Ovary (tissue), 3 donors: ENCODE measurements at regions not wholly inside any gene's neighbourhood (a gene's known extent, or its start where the extent isn't known, plus 50 kb on each side); places are given as distances from the start of the nearest gene placed in this dataset.

Experiments used
- POLR2A ChIP-seq: fragments of 450-650 bp; IDR thresholded peaks from one replicate; pipeline ENCODE4 v1.6.1; 2017; ENCODE audit warnings: antibody characterized with exemption, mild to moderate bottlenecking, moderate library complexity
- TF ChIP-seq, protein P1 (sequence below), 3 donors: fragments of 450-650 bp in 2 of 3; fragments of 200-600 bp in 1 of 3; IDR thresholded peaks; one replicate each; pipeline versions ENCODE4 v1.5.1 to v1.8.0; 2016 to 2022; ENCODE audit warnings: antibody characterized with exemption in 3 of 3, mild to moderate bottlenecking in 1 of 3
- donor health status: DM: no; HTN: no; CAD: no.

GRCh38 chr1:81330521-81330920 lies 470.2 kb upstream of the ADGRL2 start:
- TF ChIP-seq, protein P1, sequence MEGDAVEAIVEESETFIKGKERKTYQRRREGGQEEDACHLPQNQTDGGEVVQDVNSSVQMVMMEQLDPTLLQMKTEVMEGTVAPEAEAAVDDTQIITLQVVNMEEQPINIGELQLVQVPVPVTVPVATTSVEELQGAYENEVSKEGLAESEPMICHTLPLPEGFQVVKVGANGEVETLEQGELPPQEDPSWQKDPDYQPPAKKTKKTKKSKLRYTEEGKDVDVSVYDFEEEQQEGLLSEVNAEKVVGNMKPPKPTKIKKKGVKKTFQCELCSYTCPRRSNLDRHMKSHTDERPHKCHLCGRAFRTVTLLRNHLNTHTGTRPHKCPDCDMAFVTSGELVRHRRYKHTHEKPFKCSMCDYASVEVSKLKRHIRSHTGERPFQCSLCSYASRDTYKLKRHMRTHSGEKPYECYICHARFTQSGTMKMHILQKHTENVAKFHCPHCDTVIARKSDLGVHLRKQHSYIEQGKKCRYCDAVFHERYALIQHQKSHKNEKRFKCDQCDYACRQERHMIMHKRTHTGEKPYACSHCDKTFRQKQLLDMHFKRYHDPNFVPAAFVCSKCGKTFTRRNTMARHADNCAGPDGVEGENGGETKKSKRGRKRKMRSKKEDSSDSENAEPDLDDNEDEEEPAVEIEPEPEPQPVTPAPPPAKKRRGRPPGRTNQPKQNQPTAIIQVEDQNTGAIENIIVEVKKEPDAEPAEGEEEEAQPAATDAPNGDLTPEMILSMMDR (IDR thresholded peaks at IDR 0.05): no peak
- no peak for TF ChIP-seq POLR2A
